Upper lobe of left lung (tissue), 4 donors: ENCODE measurements at regions not wholly inside any gene's neighbourhood (a gene's known extent, or its start where the extent isn't known, plus 50 kb on each side); places are given as distances from the start of the nearest gene placed in this dataset.
"Not testable (repeated sequence)": the region's sequence is repeated elsewhere in the genome, so short reads cannot be mapped to it uniquely, and the experiment has no call there.

Experiments
- POLR2A ChIP-seq, 4 donors: fragments of 450-650 bp; IDR thresholded peaks; one replicate each; pipeline ENCODE4 v1.5.1; 2016 to 2017; ENCODE audit warnings: antibody characterized with exemption in 4 of 4, mild to moderate bottlenecking in 2 of 4
- TF ChIP-seq, protein P1 (sequence below), 6 experiments: fragments of 450-650 bp in 4 of 6; fragments of 200-600 bp in 2 of 6; sonication (generic) in 2 of 6; IDR thresholded peaks; one replicate each; pipeline ENCODE4 v1.5.1; 2016 to 2019; ENCODE audit warnings: antibody characterized with exemption in 6 of 6

DNA sequence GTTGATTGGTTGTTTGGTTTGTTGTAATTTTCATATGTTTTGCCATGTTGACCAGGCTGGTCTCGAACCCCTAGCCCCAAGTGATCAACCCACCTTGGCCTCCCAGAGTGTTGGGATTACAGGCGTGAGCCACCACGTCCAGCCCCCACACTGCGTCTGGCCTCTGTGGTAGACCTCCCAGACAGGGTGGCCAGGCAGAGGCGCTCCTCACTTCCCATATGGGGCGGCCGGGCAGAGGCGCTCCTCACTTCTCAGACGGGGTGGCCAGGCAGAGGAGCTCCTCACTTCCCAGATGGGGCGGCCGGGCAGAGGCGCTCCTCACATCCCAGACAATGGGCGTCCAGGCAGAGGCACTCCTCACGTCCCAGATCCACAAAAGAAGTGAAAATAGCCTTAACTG is 242.6 kb downstream of the FOXD4L6 start:
- TF ChIP-seq, protein P1, sequence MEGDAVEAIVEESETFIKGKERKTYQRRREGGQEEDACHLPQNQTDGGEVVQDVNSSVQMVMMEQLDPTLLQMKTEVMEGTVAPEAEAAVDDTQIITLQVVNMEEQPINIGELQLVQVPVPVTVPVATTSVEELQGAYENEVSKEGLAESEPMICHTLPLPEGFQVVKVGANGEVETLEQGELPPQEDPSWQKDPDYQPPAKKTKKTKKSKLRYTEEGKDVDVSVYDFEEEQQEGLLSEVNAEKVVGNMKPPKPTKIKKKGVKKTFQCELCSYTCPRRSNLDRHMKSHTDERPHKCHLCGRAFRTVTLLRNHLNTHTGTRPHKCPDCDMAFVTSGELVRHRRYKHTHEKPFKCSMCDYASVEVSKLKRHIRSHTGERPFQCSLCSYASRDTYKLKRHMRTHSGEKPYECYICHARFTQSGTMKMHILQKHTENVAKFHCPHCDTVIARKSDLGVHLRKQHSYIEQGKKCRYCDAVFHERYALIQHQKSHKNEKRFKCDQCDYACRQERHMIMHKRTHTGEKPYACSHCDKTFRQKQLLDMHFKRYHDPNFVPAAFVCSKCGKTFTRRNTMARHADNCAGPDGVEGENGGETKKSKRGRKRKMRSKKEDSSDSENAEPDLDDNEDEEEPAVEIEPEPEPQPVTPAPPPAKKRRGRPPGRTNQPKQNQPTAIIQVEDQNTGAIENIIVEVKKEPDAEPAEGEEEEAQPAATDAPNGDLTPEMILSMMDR (IDR thresholded peaks at IDR 0.05): not testable (repeated sequence)
- not testable (repeated sequence) for TF ChIP-seq POLR2A (IDR thresholded peaks at IDR 0.05)
